Loucy (cell line): ENCODE measurements at regions not wholly inside any gene's neighbourhood (a gene's known extent, or its start where the extent isn't known, plus 50 kb on each side); places are given as distances from the start of the nearest gene placed in this dataset.
"Not testable (repeated sequence)": the region's sequence is repeated elsewhere in the genome, so short reads cannot be mapped to it uniquely, and the experiment has no call there.

ENCODE experiments used
- EZH2phosphoT487 ChIP-seq: fragments of 200-600 bp; IDR thresholded peaks from 2 replicates; pipeline ENCODE4 v1.6.1; 2018; ENCODE audit warnings: antibody characterized with exemption, mild to moderate bottlenecking, moderate library complexity, borderline replicate concordance
- TF ChIP-seq, protein P1 (sequence below): fragments of 200-600 bp; sonication (generic); conservative IDR thresholded peaks from 2 replicates; pipeline ENCODE4 v1.5.1; 2014; ENCODE audit warnings: mild to moderate bottlenecking, antibody characterized with exemption, low read length

GRCh38 chr1:189755100-189755499 lies 722.6 kb downstream of the BRINP3 start:
- TF ChIP-seq, protein P1, sequence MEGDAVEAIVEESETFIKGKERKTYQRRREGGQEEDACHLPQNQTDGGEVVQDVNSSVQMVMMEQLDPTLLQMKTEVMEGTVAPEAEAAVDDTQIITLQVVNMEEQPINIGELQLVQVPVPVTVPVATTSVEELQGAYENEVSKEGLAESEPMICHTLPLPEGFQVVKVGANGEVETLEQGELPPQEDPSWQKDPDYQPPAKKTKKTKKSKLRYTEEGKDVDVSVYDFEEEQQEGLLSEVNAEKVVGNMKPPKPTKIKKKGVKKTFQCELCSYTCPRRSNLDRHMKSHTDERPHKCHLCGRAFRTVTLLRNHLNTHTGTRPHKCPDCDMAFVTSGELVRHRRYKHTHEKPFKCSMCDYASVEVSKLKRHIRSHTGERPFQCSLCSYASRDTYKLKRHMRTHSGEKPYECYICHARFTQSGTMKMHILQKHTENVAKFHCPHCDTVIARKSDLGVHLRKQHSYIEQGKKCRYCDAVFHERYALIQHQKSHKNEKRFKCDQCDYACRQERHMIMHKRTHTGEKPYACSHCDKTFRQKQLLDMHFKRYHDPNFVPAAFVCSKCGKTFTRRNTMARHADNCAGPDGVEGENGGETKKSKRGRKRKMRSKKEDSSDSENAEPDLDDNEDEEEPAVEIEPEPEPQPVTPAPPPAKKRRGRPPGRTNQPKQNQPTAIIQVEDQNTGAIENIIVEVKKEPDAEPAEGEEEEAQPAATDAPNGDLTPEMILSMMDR: not testable (repeated sequence)
- not testable (repeated sequence) for TF ChIP-seq EZH2phosphoT487
